ENCODE measurements at regions not wholly inside any gene's neighbourhood (a gene's known extent, or its start where the extent isn't known, plus 50 kb on each side); places are given as distances from the start of the nearest gene placed in this dataset.

DNA sequence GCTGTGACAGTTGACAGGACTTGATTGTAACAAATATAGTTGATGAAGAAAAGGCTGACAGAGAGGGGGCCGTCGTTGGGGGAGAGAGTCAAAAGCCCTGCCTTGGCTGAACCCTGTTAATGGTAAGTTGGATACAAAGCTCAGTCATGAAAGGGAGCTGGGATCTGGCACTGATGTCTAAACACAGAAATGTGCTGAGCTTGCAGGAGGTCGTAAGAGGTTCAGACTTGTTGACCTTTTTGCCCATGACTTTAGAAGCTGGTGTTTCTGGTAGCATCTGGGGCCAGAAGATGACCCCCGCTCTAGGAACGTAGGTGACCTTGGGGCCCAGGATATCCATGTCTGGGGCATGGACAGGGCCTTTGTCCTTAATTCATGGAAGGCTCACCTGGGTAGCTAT lies 294.7 kb downstream of the TCF7L2 start (continued):
- TF ChIP-seq RAD21 (IDR thresholded peaks at IDR 0.05; ENCODE audit: low read length) (no peak), MXI1 (IDR thresholded peaks at IDR 0.05; ENCODE audit: low read depth, low read length) (no peak), TAF1 (IDR thresholded peaks at IDR 0.05; ENCODE audit: borderline replicate concordance, low read depth, low read length) (no peak), SMC3 (IDR thresholded peaks at IDR 0.05; ENCODE audit: low read depth, low read length) (no peak)

DNA sequence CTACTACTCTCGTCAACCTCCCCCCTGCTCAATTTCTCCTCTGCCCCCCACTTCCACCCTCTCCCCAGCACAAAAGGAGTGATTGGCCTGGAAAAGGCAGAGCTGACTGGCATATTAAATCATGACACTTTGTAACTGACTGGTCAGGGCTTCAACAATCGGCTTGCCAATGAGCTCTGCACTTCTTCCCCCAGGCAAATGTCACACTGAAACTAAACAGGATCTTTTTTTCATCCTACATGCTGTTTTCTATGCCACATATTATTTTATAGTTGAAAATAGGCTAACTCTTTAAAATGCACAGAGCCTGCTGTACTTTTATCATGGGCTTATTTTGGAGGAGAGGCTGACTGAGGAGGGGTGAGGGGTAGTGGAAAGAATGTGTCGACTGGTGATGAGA lies 295.2 kb downstream of the TCF7L2 start:
- Histone ChIP-seq H3K4me3 (ENCODE audit: low read depth in 2 of 2, low read length in 1 of 2) (no peak overlapping the region), H3K4me1 (ENCODE audit: control insufficient read depth in 1 of 2, insufficient read depth in 2 of 2, low read depth in 1 of 2, low read length in 1 of 2) (peaks cover 0 to 9% of the 10 kb centered on the region in 2 experiments; a peak in 1 of 4 replicates), H2AFZ (ENCODE audit: low read depth) (no peak overlapping the region), H3K9ac (no peak overlapping the region), H3K27me3 (ENCODE audit: insufficient read depth) (no peaks in the 10 kb centered on the region; the same call in 1 of the 2 replicates), H3K79me2 (ENCODE audit: insufficient read depth) (no peaks in the 10 kb centered on the region), H3K4me2 (no peak overlapping the region), H3K9me3 (no peaks in the 10 kb centered on the region), H4K20me1 (ENCODE audit: insufficient read depth) (no peaks in the 10 kb centered on the region), H3K9me2 (no peaks in the 10 kb centered on the region), H3K36me3 (replicated peaks in 1 of 2; ENCODE audit: control insufficient read depth in 1 of 2, insufficient read depth in 2 of 2, low read length in 1 of 2) (no peaks in the 10 kb centered on the region), H3K27ac (ENCODE audit: low read depth in 2 of 2, low read length in 1 of 2) (no peak overlapping the region), H3F3A (replicated peaks; ENCODE audit: insufficient read depth) (no peaks in the 10 kb centered on the region)
- WGBS (ENCODE audit: low lambda C conversion rate) = 20% methylated on average over 3 of the region's 3 CpGs
- POLR2A ChIA-PET = no interaction called here
- DNase-seq = no peak
- peak in 1 of 2 experiments; percentile 50; a peak in 1 of 4 replicates for TF ChIP-seq EP300 (IDR thresholded peaks at IDR 0.05; ENCODE audit: borderline replicate concordance in 1 of 2, low read depth in 1 of 2, low read length in 1 of 2)
- TF ChIP-seq, protein P1, sequence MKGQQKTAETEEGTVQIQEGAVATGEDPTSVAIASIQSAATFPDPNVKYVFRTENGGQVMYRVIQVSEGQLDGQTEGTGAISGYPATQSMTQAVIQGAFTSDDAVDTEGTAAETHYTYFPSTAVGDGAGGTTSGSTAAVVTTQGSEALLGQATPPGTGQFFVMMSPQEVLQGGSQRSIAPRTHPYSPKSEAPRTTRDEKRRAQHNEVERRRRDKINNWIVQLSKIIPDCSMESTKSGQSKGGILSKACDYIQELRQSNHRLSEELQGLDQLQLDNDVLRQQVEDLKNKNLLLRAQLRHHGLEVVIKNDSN (IDR thresholded peaks at IDR 0.05; ENCODE audit: borderline replicate concordance, low read depth) = no peak
- CTCF ChIA-PET = interaction anchor here (0.9 kb wide), 1 partner anchor 140 kb away, joined by 3 read pairs; no protein-coding TSS in a partner anchor

DNA sequence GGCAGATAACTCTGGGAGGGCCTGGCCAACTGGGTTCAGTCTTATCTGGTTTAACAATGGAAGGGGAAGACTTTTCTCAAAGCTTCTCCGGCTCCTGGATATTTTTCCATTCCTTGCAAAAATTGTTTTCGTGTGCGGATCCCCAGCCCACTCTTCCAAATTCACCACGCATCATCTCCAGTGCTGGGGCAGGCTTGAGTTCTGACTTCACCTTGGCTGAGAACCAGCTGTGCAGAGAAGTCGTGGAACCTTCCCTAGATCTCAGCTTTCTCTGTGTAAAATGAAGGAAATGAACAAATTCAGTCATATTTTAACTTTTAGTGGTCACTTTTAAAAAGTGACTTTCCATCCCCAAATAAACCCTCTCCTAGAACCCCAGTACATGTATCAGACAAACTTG lies 297.0 kb downstream of the TCF7L2 start:
- Histone ChIP-seq H3K27ac (ENCODE audit: low read depth in 2 of 2, low read length in 1 of 2) (no peak overlapping the region), H4K20me1 (ENCODE audit: insufficient read depth) (no peaks in the 10 kb centered on the region), H3K4me3 (ENCODE audit: low read depth in 2 of 2, low read length in 1 of 2) (no peak overlapping the region), H3K9ac (no peak overlapping the region), H3K36me3 (replicated peaks in 1 of 2; ENCODE audit: control insufficient read depth in 1 of 2, insufficient read depth in 2 of 2, low read length in 1 of 2) (no peaks in the 10 kb centered on the region), H3K9me2 (no peaks in the 10 kb centered on the region), H3K4me1 (ENCODE audit: control insufficient read depth in 1 of 2, insufficient read depth in 2 of 2, low read depth in 1 of 2, low read length in 1 of 2) (peaks cover 0 to 9% of the 10 kb centered on the region in 2 experiments; a peak in 1 of 4 replicates), H3K27me3 (ENCODE audit: insufficient read depth) (no peaks in the 10 kb centered on the region; the same call in 1 of the 2 replicates), H3F3A (replicated peaks; ENCODE audit: insufficient read depth) (no peaks in the 10 kb centered on the region), H3K9me3 (no peaks in the 10 kb centered on the region), H3K79me2 (ENCODE audit: insufficient read depth) (no peaks in the 10 kb centered on the region), H3K4me2 (no peak overlapping the region), H2AFZ (ENCODE audit: low read depth) (no peak overlapping the region)
- DNase-seq = no peak
- TF ChIP-seq, protein P2, sequence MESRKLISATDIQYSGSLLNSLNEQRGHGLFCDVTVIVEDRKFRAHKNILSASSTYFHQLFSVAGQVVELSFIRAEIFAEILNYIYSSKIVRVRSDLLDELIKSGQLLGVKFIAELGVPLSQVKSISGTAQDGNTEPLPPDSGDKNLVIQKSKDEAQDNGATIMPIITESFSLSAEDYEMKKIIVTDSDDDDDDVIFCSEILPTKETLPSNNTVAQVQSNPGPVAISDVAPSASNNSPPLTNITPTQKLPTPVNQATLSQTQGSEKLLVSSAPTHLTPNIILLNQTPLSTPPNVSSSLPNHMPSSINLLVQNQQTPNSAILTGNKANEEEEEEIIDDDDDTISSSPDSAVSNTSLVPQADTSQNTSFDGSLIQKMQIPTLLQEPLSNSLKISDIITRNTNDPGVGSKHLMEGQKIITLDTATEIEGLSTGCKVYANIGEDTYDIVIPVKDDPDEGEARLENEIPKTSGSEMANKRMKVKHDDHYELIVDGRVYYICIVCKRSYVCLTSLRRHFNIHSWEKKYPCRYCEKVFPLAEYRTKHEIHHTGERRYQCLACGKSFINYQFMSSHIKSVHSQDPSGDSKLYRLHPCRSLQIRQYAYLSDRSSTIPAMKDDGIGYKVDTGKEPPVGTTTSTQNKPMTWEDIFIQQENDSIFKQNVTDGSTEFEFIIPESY (IDR thresholded peaks at IDR 0.05; ENCODE audit: borderline replicate concordance, low read depth) = no peak
- TF ChIP-seq TAF1 (IDR thresholded peaks at IDR 0.05; ENCODE audit: borderline replicate concordance, low read depth, low read length) = no peak
- no peak for TF ChIP-seq NRF1 (IDR thresholded peaks at IDR 0.05; ENCODE audit: low read depth, low read length)
- TF ChIP-seq POLR2AphosphoS5 (IDR thresholded peaks at IDR 0.05; ENCODE audit: low read depth, low read length) = no peak
- no peak for TF ChIP-seq FOSL2 (IDR thresholded peaks at IDR 0.05; ENCODE audit: borderline replicate concordance, low read depth)
- no peak for TF ChIP-seq SMC3 (IDR thresholded peaks at IDR 0.05; ENCODE audit: low read depth, low read length)
- WGBS (ENCODE audit: low lambda C conversion rate) = 72% methylated on average over 5 of the region's 5 CpGs
- CTCF ChIA-PET = interaction anchor here (1.3 to 2.1 kb wide), 3 partner anchors 9 to 138 kb away, joined by 3 to 8 read pairs (median 3); no protein-coding TSS in a partner anchor
- POLR2A ChIA-PET = no interaction called here
